ENCODE measurements at regions not wholly inside any gene's neighbourhood (a gene's known extent, or its start where the extent isn't known, plus 50 kb on each side); places are given as distances from the start of the nearest gene placed in this dataset.

- TF ChIP-seq CEBPZ (IDR thresholded peaks at IDR 0.05; ENCODE audit: low read depth, low read length) = no peak
- TF ChIP-seq TARDBP (IDR thresholded peaks at IDR 0.05; ENCODE audit: borderline replicate concordance) = no peak
- no peak for TF ChIP-seq GABPA (IDR thresholded peaks at IDR 0.05; ENCODE audit: low read depth)
- no peak for TF ChIP-seq BRCA1 (IDR thresholded peaks at IDR 0.05; ENCODE audit: low read depth, low read length)
- TF ChIP-seq, protein P1, sequence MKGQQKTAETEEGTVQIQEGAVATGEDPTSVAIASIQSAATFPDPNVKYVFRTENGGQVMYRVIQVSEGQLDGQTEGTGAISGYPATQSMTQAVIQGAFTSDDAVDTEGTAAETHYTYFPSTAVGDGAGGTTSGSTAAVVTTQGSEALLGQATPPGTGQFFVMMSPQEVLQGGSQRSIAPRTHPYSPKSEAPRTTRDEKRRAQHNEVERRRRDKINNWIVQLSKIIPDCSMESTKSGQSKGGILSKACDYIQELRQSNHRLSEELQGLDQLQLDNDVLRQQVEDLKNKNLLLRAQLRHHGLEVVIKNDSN (IDR thresholded peaks at IDR 0.05; ENCODE audit: borderline replicate concordance, extremely low read length, insufficient read depth, low read depth, low read length) = no peak
- no peak for TF ChIP-seq MLLT1 (IDR thresholded peaks at IDR 0.05)
- no peak for TF ChIP-seq ZNF274 (IDR thresholded peaks at IDR 0.05; ENCODE audit: insufficient read depth, insufficient read length)
- TF ChIP-seq HDAC2 (IDR thresholded peaks at IDR 0.05) = no peak
- TF ChIP-seq TCF3 (IDR thresholded peaks at IDR 0.05; ENCODE audit: borderline replicate concordance, insufficient read depth, low read depth, low read length) = no peak
These were observed 71.6 kb downstream of the MUC16 start (continued) for GRCh38 chr19:8938576-8938975.
